GM20000 (cell line): ENCODE measurements at regions not wholly inside any gene's neighbourhood (a gene's known extent, or its start where the extent isn't known, plus 50 kb on each side); places are given as distances from the start of the nearest gene placed in this dataset.

Experiments
- DNase-seq: peaks from one replicate; pipeline ENCODE4 v3.0.0; 2012; ENCODE audit warnings: low spot score
- TF ChIP-seq, protein P1 (sequence below): IDR thresholded peaks from 2 replicates; pipeline ENCODE4 v1.5.1; 2012; ENCODE audit warnings: mild to moderate bottlenecking, control low read depth; ENCODE audit errors: extremely low read depth, missing control alignments

DNA sequence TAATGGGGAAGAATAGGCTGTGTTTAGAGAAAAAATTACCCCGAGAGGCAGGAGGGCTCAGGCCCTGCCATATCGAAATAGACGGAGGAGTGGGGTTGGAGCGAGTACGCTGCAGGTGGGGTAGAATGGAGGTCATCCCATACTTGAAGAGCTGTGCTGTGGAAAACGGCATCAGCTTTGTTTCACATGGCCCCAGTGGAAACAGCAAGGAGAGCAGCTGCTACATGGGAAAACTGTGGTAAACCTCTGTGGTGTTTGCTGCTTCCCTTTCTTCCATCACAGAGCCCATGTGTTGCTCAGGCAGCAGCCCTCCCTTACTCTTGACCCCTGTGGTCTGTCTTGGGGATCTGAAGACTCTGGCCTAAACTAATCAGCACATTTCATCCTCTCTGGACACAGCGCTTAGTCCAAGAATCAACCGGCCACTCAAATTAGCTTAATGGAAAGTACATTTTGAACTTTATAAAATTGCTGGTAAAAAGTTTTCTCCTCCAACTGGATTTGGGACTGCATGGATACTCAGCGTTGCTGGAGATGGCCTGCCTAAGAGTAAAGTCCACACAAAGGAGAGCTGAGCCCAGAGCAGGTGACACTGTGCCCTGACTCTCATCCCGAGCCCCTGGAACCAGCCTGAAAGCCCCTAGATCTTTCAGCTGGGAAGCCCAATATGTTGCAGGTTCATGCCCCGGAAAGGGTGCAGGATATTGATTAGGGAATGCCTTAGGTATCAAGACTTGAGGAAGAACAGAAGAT, 127.1 kb upstream of the GADD45A start:
- DNase-seq, result no peak
- TF ChIP-seq, protein P1, sequence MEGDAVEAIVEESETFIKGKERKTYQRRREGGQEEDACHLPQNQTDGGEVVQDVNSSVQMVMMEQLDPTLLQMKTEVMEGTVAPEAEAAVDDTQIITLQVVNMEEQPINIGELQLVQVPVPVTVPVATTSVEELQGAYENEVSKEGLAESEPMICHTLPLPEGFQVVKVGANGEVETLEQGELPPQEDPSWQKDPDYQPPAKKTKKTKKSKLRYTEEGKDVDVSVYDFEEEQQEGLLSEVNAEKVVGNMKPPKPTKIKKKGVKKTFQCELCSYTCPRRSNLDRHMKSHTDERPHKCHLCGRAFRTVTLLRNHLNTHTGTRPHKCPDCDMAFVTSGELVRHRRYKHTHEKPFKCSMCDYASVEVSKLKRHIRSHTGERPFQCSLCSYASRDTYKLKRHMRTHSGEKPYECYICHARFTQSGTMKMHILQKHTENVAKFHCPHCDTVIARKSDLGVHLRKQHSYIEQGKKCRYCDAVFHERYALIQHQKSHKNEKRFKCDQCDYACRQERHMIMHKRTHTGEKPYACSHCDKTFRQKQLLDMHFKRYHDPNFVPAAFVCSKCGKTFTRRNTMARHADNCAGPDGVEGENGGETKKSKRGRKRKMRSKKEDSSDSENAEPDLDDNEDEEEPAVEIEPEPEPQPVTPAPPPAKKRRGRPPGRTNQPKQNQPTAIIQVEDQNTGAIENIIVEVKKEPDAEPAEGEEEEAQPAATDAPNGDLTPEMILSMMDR, result no peak

DNA sequence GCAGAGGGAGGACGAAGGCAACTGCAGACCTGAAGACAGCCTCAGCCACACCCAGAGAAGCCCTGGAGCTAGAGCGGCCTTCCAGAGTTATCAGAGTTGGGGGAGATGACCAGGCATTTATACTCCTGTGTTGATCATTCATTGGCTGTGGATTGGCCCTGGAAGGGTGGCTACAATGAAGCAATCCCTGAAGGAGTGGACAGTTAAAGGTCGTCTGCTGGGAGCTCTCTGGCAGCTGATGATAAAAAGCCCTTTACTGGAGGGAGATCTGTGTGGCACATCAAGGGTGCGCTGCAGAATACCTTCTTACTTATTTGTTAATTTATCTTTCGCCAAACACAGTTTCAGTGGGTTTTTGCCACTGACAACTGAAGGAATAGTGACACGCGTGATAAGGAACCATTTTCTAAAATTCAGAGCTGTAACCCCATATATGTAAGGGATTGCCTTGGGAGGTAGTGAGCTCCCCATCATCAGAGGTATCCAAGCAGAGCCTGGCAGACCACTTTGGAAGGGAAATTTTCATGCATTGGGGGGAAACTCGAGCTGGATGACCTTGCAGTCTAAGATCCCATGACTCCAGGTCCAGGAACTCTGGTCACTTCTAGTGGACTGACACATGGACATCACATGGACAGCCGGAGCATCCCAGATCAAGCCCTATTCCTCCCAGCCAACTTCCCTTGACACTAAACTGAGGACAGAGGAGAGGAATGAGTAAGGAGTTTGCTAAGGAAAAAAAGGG, 126.4 kb upstream of the GADD45A start:
- TF ChIP-seq, protein P1, result no peak
- DNase-seq, result no peak

DNA sequence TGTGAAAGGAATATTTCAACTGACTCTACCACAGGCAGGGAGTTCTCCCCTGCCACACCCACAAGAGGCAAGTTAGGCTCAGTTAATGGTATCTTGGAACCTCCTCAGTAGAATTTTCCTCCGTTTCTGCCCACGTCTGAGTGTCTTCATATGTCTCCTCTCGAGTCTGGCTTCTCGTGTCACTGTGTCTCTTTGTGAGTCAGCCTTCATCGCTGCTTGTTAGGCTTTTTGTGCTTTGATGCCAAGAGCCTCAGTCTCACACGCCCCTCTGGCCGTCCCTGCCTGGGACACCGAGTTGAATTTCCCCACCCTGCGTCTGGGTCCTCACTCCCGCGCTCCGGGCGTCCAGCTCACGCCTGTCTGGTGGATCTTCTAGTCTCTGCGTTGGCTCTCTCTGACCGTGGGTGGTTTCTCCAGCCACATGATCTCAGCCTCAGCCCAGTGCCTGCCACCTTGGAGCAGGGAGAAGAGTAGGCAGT, 125.7 kb upstream of the GADD45A start:
- no peak for DNase-seq
- TF ChIP-seq, protein P1, result no peak

DNA sequence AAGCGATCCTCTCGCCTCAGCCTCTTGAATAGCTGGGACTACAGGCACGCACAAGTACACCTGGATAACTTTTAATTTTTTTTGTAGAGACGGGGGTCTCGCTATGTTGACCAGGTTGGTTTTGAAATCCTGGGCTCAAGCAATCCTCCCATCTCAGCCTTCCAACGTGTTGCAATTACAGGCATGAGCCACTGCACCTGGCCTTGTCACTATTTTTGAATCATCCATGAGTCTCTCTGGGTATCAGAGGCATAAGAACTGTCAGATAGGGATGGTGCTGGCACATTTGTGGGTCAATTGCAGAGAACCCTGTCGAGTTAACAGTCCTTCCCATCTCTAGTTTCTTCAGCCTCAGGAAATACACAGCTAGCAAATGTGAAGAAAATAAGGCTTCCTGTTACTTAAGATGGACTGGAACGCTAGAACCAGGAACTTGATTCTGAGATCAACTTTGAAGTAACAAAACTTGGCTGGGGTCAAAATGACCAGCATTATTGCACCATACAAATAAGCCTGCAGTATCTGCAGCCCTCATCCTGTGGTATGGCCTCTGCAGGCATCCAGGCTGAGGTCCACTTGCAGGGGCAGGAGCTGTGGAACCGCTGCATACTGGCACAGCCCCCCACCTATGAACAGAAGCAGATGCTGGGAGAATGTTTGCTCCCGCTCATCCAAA, 124.3 kb upstream of the GADD45A start:
- TF ChIP-seq, protein P1, result no peak
- no peak for DNase-seq

DNA sequence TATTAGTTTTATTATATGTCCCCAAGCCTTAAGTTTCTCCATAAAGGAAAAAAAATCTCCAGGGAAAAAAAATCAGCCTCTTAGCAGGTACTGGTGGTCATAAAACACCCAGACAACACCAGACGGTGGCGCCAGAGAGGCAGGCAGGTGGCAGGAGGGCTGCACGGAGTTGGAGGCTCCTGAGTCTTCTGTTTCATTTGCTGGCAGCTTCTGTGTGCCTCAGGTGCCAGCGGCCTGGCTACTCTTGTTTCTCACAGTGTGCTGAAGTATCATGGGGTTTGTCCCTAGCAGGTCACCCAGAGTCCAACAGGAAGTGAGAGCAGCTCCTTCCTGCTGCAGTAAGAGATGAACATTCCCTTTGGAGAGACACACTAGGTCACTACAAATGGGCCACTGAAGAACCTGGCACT, 123.3 kb upstream of the GADD45A start:
- peak; percentile 72 for DNase-seq
- TF ChIP-seq, protein P1, result peak; percentile 83

DNA sequence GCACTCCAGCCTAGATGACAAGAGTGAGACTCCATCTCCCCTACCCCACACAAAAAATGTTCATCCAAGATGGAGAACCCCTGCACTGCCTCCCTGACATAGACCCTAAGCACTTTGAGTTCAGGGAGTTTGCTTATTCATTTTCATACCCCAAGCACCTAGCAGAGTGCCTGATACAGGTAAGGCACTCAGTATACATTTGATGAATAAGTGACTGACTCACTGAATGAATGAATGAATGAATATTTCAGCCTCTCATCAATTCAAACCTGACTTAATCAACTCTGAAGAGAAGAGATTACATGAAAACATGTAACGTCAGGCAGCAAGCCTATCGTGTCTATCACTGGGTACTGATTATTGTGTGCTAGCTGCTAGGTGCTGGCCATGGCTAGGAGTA, 121.3 kb upstream of the GADD45A start:
- no peak for DNase-seq
- TF ChIP-seq, protein P1, result no peak

DNA sequence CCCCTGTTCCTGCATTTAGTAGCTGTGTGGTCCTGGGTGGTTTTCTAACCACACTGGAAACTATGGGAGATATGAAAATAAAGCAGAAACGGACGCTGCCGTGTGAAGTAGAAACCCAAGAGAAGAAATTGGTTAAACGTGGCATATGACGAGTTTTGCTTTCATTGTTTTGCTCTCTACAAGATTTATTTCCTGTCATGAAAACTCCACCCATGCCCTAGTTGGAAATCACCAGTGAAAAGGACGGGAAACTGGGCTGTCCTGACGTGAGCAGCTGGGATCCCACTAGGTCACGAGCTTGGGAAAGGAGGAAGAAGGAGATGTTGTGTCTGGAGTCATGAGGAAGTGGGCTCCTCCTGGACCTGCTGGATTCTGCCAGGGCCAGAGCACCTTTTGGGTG, 120.8 kb upstream of the GADD45A start:
- TF ChIP-seq, protein P1, result no peak
- no peak for DNase-seq
